22Rv1 (cell line): ENCODE measurements at regions not wholly inside any gene's neighbourhood (a gene's known extent, or its start where the extent isn't known, plus 50 kb on each side); places are given as distances from the start of the nearest gene placed in this dataset.

Experiments
- CTCF ChIP-seq: fragments of 450-650 bp; IDR thresholded peaks from 2 replicates; pipeline ENCODE4 v1.5.1; 2017; ENCODE audit warnings: mild to moderate bottlenecking
- ZFX ChIP-seq: fragments of 450-650 bp; IDR thresholded peaks from 2 replicates; pipeline ENCODE4 v1.6.1; 2017; ENCODE audit warnings: antibody characterized with exemption, borderline replicate concordance

GRCh38 chr13:31919241-31919640 lies 112.3 kb upstream of the FRY start:
- no peak for TF ChIP-seq CTCF
- TF ChIP-seq ZFX, result no peak
